Subcutaneous abdominal adipose tissue (tissue), 5 donors: ENCODE measurements at regions not wholly inside any gene's neighbourhood (a gene's known extent, or its start where the extent isn't known, plus 50 kb on each side); places are given as distances from the start of the nearest gene placed in this dataset.

Experiments used
- H3K27ac ChIP-seq: one replicate; pipeline ENCODE4 v1.7.0; 2013; ENCODE audit warnings: low read depth, mild to moderate bottlenecking, inconsistent platforms, low read length, moderate library complexity
- H3K27me3 ChIP-seq, 5 donors: one replicate each; pipeline ENCODE4 v1.7.0; 2013; ENCODE audit warnings: low read length in 5 of 5, inconsistent platforms in 1 of 5; ENCODE audit not compliant: control insufficient read depth in 5 of 5, insufficient read depth in 4 of 5
- H3K36me3 ChIP-seq, 5 donors: one replicate each; pipeline ENCODE4 v1.7.0; 2013; ENCODE audit warnings: low read length in 5 of 5; ENCODE audit not compliant: control insufficient read depth in 5 of 5, insufficient read depth in 5 of 5
- H3K4me1 ChIP-seq, 5 donors: one replicate each; pipeline ENCODE4 v1.7.0; 2013; ENCODE audit warnings: low read length in 5 of 5, mild to moderate bottlenecking in 3 of 5, moderate library complexity in 1 of 5; ENCODE audit not compliant: control insufficient read depth in 5 of 5, insufficient read depth in 5 of 5
- H3K4me3 ChIP-seq, 5 donors: one replicate each; pipeline ENCODE4 v1.7.0; 2013; ENCODE audit warnings: low read length in 5 of 5, low read depth in 1 of 5
- H3K9ac ChIP-seq, 5 donors: one replicate each; pipeline ENCODE4 v1.7.0; 2013; ENCODE audit warnings: low read length in 5 of 5, mild to moderate bottlenecking in 4 of 5, moderate library complexity in 3 of 5
- H3K9me3 ChIP-seq, 5 donors: one replicate each; pipeline ENCODE4 v1.7.0; 2013; ENCODE audit warnings: low read length in 5 of 5; ENCODE audit not compliant: control insufficient read depth in 5 of 5
- donor health status: healthy.
- donor health status: healthy.
- donor health status: healthy.
- donor health status: healthy.
- donor health status: healthy.

- H3K9ac ChIP-seq, result no peak overlapping the region
- peaks cover 0 to 19% (median 5%) of the 10 kb centered on the region in 5 donors for H3K4me1 ChIP-seq
- no peaks in the 10 kb centered on the region for H3K27me3 ChIP-seq
- H3K27ac ChIP-seq, result no peak overlapping the region
- no peaks in the 10 kb centered on the region for H3K9me3 ChIP-seq
- no peak overlapping the region for H3K4me3 ChIP-seq
- no peaks in the 10 kb centered on the region for H3K36me3 ChIP-seq
Measured at GRCh38 chr14:58871573-58871972, 233.8 kb downstream of the DACT1 start.

GRCh38 chr14:58872061-58872460, 234.3 kb downstream of the DACT1 start:
- H3K9ac ChIP-seq, result no peak overlapping the region
- no peaks in the 10 kb centered on the region for H3K36me3 ChIP-seq
- H3K4me3 ChIP-seq, result no peak overlapping the region
- no peak overlapping the region for H3K27ac ChIP-seq
- H3K9me3 ChIP-seq, result no peaks in the 10 kb centered on the region
- H3K4me1 ChIP-seq, result peaks cover 0 to 19% (median 5%) of the 10 kb centered on the region in 5 donors
- H3K27me3 ChIP-seq, result no peaks in the 10 kb centered on the region

- Histone ChIP-seq H3K36me3 (no peaks in the 10 kb centered on the region), H3K27ac (no peak overlapping the region), H3K4me1 (peaks cover 0 to 19% (median 5%) of the 10 kb centered on the region in 5 donors), H3K27me3 (no peaks in the 10 kb centered on the region), H3K4me3 (no peak overlapping the region), H3K9ac (no peak overlapping the region), H3K9me3 (no peaks in the 10 kb centered on the region)
Measured at GRCh38 chr14:58873228-58873953, 235.6 kb downstream of the DACT1 start.

- H3K36me3 ChIP-seq, result no peaks in the 10 kb centered on the region
- H3K4me1 ChIP-seq, result peaks cover 0 to 19% (median 5%) of the 10 kb centered on the region in 5 donors
- H3K4me3 ChIP-seq, result no peak overlapping the region
- H3K27ac ChIP-seq, result no peak overlapping the region
- H3K9ac ChIP-seq, result no peak overlapping the region
- H3K9me3 ChIP-seq, result no peaks in the 10 kb centered on the region
- H3K27me3 ChIP-seq, result no peaks in the 10 kb centered on the region
Measured at GRCh38 chr14:58875613-58876012, 237.9 kb downstream of the DACT1 start.

GRCh38 chr14:58876608-58877007, 238.8 kb downstream of the DACT1 start:
- no peak overlapping the region for H3K27ac ChIP-seq
- H3K9me3 ChIP-seq, result no peaks in the 10 kb centered on the region
- no peak overlapping the region for H3K4me3 ChIP-seq

GRCh38 chr14:58878439-58879139, 240.8 kb downstream of the DACT1 start:
- no peaks in the 10 kb centered on the region for H3K36me3 ChIP-seq
- H3K9ac ChIP-seq, result no peak overlapping the region
- no peak overlapping the region for H3K27ac ChIP-seq
- peaks cover 0 to 17% (median 10%) of the 10 kb centered on the region in 5 donors for H3K4me1 ChIP-seq
- H3K4me3 ChIP-seq, result no peak overlapping the region
- H3K27me3 ChIP-seq, result no peaks in the 10 kb centered on the region
- H3K9me3 ChIP-seq, result no peaks in the 10 kb centered on the region

More at GRCh38 chr14:58876608-58877007, 238.8 kb downstream of the DACT1 start:
- H3K36me3 ChIP-seq, result no peaks in the 10 kb centered on the region
- no peaks in the 10 kb centered on the region for H3K27me3 ChIP-seq
- peaks cover 0 to 15% (median under 1%) of the 10 kb centered on the region in 5 donors for H3K4me1 ChIP-seq
- H3K9ac ChIP-seq, result no peak overlapping the region

- Histone ChIP-seq H3K9me3 (no peaks in the 10 kb centered on the region), H3K36me3 (no peaks in the 10 kb centered on the region), H3K27me3 (no peaks in the 10 kb centered on the region), H3K4me1 (peaks cover 0 to 16% (median 10%) of the 10 kb centered on the region in 5 donors), H3K27ac (no peak overlapping the region), H3K9ac (no peak overlapping the region), H3K4me3 (no peak overlapping the region)
Measured at GRCh38 chr14:58881433-58881832, 243.7 kb downstream of the DACT1 start.

GRCh38 chr14:58882577-58883018, 244.8 kb downstream of the DACT1 start:
- Histone ChIP-seq H3K9me3 (no peaks in the 10 kb centered on the region), H3K36me3 (no peaks in the 10 kb centered on the region), H3K4me3 (no peak overlapping the region), H3K4me1 (peaks cover 0 to 12% (median 10%) of the 10 kb centered on the region in 5 donors), H3K27ac (no peak overlapping the region), H3K9ac (no peak overlapping the region), H3K27me3 (no peaks in the 10 kb centered on the region)

- no peak overlapping the region for H3K4me3 ChIP-seq
- H3K27ac ChIP-seq, result no peak overlapping the region
- H3K9ac ChIP-seq, result no peak overlapping the region
- H3K27me3 ChIP-seq, result no peaks in the 10 kb centered on the region
- H3K4me1 ChIP-seq, result peaks cover 0 to 12% (median 10%) of the 10 kb centered on the region in 5 donors
- no peaks in the 10 kb centered on the region for H3K9me3 ChIP-seq
- H3K36me3 ChIP-seq, result no peaks in the 10 kb centered on the region
Measured at GRCh38 chr14:58884442-58884841, 246.7 kb downstream of the DACT1 start.

GRCh38 chr14:58887931-58888330, 250.2 kb downstream of the DACT1 start:
- H3K36me3 ChIP-seq, result no peaks in the 10 kb centered on the region
- H3K27ac ChIP-seq, result no peak overlapping the region
- H3K27me3 ChIP-seq, result no peaks in the 10 kb centered on the region
- H3K9ac ChIP-seq, result no peak overlapping the region
- H3K9me3 ChIP-seq, result no peaks in the 10 kb centered on the region
- no peak overlapping the region for H3K4me3 ChIP-seq
- peaks cover 0 to 2% (median under 1%) of the 10 kb centered on the region in 5 donors for H3K4me1 ChIP-seq
